ENCODE measurements at regions not wholly inside any gene's neighbourhood (a gene's known extent, or its start where the extent isn't known, plus 50 kb on each side); places are given as distances from the start of the nearest gene placed in this dataset.

DNA sequence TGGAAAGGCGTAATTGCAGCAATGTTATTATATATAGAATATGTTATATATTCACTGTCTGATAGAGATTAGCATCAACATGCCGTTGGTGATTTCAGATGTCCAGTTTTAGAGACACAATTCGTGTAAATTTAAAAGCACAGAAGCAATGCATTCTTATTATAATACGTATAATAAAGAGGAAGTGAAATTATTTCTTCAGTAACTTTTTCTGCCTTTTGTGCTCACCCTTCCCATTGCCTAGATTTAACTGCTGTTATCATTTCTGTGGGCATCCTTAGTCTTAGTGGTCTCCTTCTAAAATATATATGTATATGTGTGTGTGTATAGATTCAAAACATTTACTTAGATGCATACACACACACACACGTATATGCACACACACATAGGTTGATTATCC is 592.5 kb upstream of the GOLIM4 start:
- no peak for TF ChIP-seq RCOR1 (IDR thresholded peaks at IDR 0.05; ENCODE audit: insufficient replicate concordance, low read length)
- no peak for TF ChIP-seq RFX5 (IDR thresholded peaks at IDR 0.05; ENCODE audit: low read depth, low read length)
- no peak for TF ChIP-seq FOS (IDR thresholded peaks at IDR 0.05; ENCODE audit: low read depth, low read length)
- TF ChIP-seq, protein P1, sequence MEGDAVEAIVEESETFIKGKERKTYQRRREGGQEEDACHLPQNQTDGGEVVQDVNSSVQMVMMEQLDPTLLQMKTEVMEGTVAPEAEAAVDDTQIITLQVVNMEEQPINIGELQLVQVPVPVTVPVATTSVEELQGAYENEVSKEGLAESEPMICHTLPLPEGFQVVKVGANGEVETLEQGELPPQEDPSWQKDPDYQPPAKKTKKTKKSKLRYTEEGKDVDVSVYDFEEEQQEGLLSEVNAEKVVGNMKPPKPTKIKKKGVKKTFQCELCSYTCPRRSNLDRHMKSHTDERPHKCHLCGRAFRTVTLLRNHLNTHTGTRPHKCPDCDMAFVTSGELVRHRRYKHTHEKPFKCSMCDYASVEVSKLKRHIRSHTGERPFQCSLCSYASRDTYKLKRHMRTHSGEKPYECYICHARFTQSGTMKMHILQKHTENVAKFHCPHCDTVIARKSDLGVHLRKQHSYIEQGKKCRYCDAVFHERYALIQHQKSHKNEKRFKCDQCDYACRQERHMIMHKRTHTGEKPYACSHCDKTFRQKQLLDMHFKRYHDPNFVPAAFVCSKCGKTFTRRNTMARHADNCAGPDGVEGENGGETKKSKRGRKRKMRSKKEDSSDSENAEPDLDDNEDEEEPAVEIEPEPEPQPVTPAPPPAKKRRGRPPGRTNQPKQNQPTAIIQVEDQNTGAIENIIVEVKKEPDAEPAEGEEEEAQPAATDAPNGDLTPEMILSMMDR (conservative IDR thresholded peaks at IDR 0.05; ENCODE audit: low read depth, low read length): no peak
- no peak for TF ChIP-seq RAD21 (IDR thresholded peaks at IDR 0.05; ENCODE audit: low read length)
- TF ChIP-seq MAZ (IDR thresholded peaks at IDR 0.05; ENCODE audit: borderline replicate concordance, low read depth, low read length): no peak
- TF ChIP-seq POLR2A (IDR thresholded peaks at IDR 0.05; ENCODE audit: low read depth, low read length): no peak
- no peak for TF ChIP-seq NFE2L2 (IDR thresholded peaks at IDR 0.05; ENCODE audit: low read depth, low read length)
- TF ChIP-seq SMC3 (IDR thresholded peaks at IDR 0.05; ENCODE audit: low read depth, low read length): no peak
- TF ChIP-seq, protein P2, sequence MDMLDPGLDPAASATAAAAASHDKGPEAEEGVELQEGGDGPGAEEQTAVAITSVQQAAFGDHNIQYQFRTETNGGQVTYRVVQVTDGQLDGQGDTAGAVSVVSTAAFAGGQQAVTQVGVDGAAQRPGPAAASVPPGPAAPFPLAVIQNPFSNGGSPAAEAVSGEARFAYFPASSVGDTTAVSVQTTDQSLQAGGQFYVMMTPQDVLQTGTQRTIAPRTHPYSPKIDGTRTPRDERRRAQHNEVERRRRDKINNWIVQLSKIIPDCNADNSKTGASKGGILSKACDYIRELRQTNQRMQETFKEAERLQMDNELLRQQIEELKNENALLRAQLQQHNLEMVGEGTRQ (IDR thresholded peaks at IDR 0.05; ENCODE audit: low read depth, low read length): no peak
- TF ChIP-seq MXI1 (IDR thresholded peaks at IDR 0.05; ENCODE audit: borderline replicate concordance, low read depth, low read length): no peak
- TF ChIP-seq, protein P3, sequence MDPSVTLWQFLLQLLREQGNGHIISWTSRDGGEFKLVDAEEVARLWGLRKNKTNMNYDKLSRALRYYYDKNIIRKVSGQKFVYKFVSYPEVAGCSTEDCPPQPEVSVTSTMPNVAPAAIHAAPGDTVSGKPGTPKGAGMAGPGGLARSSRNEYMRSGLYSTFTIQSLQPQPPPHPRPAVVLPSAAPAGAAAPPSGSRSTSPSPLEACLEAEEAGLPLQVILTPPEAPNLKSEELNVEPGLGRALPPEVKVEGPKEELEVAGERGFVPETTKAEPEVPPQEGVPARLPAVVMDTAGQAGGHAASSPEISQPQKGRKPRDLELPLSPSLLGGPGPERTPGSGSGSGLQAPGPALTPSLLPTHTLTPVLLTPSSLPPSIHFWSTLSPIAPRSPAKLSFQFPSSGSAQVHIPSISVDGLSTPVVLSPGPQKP (IDR thresholded peaks at IDR 0.05; ENCODE audit: borderline replicate concordance, low read depth, low read length): no peak
